ENCODE measurements at regions not wholly inside any gene's neighbourhood (a gene's known extent, or its start where the extent isn't known, plus 50 kb on each side); places are given as distances from the start of the nearest gene placed in this dataset.

DNA sequence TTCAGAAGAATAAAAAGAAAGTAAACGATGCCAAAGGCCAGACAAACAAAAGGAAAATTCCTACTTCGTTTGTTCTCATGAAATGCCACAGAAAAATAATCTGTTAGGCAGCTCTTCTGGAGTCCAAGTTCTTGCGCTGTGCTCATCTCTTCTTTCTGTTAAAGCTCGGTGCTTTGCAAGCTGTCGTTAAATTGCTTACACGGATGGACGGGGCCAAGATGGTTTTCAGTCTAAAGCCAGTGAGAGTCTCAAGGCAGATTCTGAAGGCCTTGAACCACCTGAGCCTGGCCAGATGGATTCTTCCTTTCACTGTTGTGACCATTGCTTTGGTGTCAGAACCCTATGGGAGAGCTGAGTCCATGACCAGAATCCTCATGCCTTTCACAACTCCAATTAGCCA, 97.6 kb upstream of the RMDN2 start:
- H3K36me3 ChIP-seq (ENCODE audit: control insufficient read depth in 1 of 2, insufficient read depth in 2 of 2, low read length in 2 of 2), result no peaks in the 10 kb centered on the region
- H3K9ac ChIP-seq (ENCODE audit: low read length), result no peak overlapping the region
- DNase-seq (ENCODE audit: low read depth, low spot score) (no peak), ATAC-seq (no peak)
- no peaks in the 10 kb centered on the region for H4K20me1 ChIP-seq (ENCODE audit: insufficient read depth)
- intact Hi-C loops (cut with micrococcal nuclease), result no loop called here
- ChIA-PET CTCF (interaction anchor here (1.3 to 3.3 kb wide), 3 partner anchors 50 to 432 kb away, joined by 4 to 15 read pairs (median 6); no protein-coding TSS in a partner anchor), POLR2A (no interaction called here), RAD21 (ENCODE audit: low non-redundant PET in 1 of 2, low total read pairs in 2 of 2, uncharacterized antibody in 2 of 2, unreplicated experiment in 2 of 2) (no interaction called here)
- no peak overlapping the region for H2AFZ ChIP-seq (ENCODE audit: low read depth, low read length, poor library complexity, severe bottlenecking)
- TF ChIP-seq POLR2A (IDR thresholded peaks at IDR 0.05; ENCODE audit: borderline replicate concordance, extremely low read depth, insufficient read depth, insufficient read length) (no peak), FOSL1 (IDR thresholded peaks at IDR 0.05; ENCODE audit: low read depth) (no peak), CBX3 (IDR thresholded peaks at IDR 0.05; ENCODE audit: low read depth) (no peak), YY1 (IDR thresholded peaks at IDR 0.05; ENCODE audit: extremely low read depth, insufficient replicate concordance, low read depth, low read length) (no peak), JUND (IDR thresholded peaks at IDR 0.05) (no peak), RAD21 (IDR thresholded peaks at IDR 0.05; ENCODE audit: low read depth) (no peak), EGR1 (IDR thresholded peaks at IDR 0.05; ENCODE audit: low read depth) (no peak), EZH2 (IDR thresholded peaks at IDR 0.05) (no peak), ZNF274 (IDR thresholded peaks at IDR 0.05; ENCODE audit: low read depth, low read length) (no peak)
- TF ChIP-seq, protein P1, sequence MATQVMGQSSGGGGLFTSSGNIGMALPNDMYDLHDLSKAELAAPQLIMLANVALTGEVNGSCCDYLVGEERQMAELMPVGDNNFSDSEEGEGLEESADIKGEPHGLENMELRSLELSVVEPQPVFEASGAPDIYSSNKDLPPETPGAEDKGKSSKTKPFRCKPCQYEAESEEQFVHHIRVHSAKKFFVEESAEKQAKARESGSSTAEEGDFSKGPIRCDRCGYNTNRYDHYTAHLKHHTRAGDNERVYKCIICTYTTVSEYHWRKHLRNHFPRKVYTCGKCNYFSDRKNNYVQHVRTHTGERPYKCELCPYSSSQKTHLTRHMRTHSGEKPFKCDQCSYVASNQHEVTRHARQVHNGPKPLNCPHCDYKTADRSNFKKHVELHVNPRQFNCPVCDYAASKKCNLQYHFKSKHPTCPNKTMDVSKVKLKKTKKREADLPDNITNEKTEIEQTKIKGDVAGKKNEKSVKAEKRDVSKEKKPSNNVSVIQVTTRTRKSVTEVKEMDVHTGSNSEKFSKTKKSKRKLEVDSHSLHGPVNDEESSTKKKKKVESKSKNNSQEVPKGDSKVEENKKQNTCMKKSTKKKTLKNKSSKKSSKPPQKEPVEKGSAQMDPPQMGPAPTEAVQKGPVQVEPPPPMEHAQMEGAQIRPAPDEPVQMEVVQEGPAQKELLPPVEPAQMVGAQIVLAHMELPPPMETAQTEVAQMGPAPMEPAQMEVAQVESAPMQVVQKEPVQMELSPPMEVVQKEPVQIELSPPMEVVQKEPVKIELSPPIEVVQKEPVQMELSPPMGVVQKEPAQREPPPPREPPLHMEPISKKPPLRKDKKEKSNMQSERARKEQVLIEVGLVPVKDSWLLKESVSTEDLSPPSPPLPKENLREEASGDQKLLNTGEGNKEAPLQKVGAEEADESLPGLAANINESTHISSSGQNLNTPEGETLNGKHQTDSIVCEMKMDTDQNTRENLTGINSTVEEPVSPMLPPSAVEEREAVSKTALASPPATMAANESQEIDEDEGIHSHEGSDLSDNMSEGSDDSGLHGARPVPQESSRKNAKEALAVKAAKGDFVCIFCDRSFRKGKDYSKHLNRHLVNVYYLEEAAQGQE (IDR thresholded peaks at IDR 0.05; ENCODE audit: low read depth), result no peak
- no peaks in the 10 kb centered on the region for H3K79me2 ChIP-seq (ENCODE audit: insufficient read depth, low read length)
- H3K4me3 ChIP-seq (replicated peaks in 1 of 2; ENCODE audit: low read depth in 1 of 2, low read length in 2 of 2), result no peak overlapping the region
- no TSS peak for BruUV-seq (replicated peaks)
- H3K4me1 ChIP-seq (ENCODE audit: control insufficient read depth in 1 of 2, insufficient read depth in 2 of 2, low read length in 2 of 2), result peaks cover 4 to 6% of the 10 kb centered on the region in 2 experiments; a peak in 1 of 4 replicates
- H3K9me2 ChIP-seq (ENCODE audit: insufficient read depth), result no peaks in the 10 kb centered on the region
- H3K27ac ChIP-seq (ENCODE audit: low read depth, low read length), result no peak overlapping the region
- no peak overlapping the region for H3K4me2 ChIP-seq (ENCODE audit: low read length)
- H3K27me3 ChIP-seq (ENCODE audit: insufficient read depth, low read length), result no peaks in the 10 kb centered on the region
- H3K9me3 ChIP-seq (ENCODE audit: control insufficient read depth in 1 of 2, insufficient read depth in 1 of 2, low read depth in 1 of 2, low read length in 2 of 2), result no peaks in the 10 kb centered on the region

Measured in HCT116 (cell line).